A549 (cell line): ENCODE measurements at regions not wholly inside any gene's neighbourhood (a gene's known extent, or its start where the extent isn't known, plus 50 kb on each side); places are given as distances from the start of the nearest gene placed in this dataset.

Experiments
- ATAC-seq, 2 experiments: fragments of 200-7000 bp in 1 of 2; fragments of >200 bp in 1 of 2; cut with Nextera tagmentation in 1 of 2; cut with Tn5 transposase in 1 of 2; 3 replicates each; pipeline versions ENCODE4 v1.8.0 to v1.9.1; 2018 to 2020; ENCODE audit warnings: mild to moderate bottlenecking in 1 of 2, moderate library complexity in 1 of 2
- CTCF ChIA-PET: fragments of 300-600 bp; sonication (Branson Sonifier 250); formaldehyde crosslinking; extraction: SDS; loops from one replicate; lab custom pipeline; 2021; ENCODE audit warnings: antibody characterized with exemption, inconsistent platforms; lab: Yijun Ruan, JAX
- POLR2A ChIA-PET: fragments of 350-600 bp; formaldehyde crosslinking; extraction: SDS; loops from one replicate; lab custom pipeline; 2021; ENCODE audit warnings: antibody characterized with exemption, inconsistent platforms; lab: Yijun Ruan, JAX
- DNase-seq, 2 experiments: peaks; one replicate each; pipeline versions ENCODE4 v3.0.0 to v3.0.0-alpha.2; 2011 to 2016; ENCODE audit warnings: low read depth in 1 of 2, low spot score in 1 of 2
- FAIRE-seq: peaks from 2 replicates; lab custom pipeline; 2011; peaks lifted over from hg19 to GRCh38; lab: Jason Lieb, UNC
- H3K27ac ChIP-seq, 2 experiments: fragments of >200 bp; sonication (Bioruptor Twin); formaldehyde crosslinking; 3 replicates each; pipeline ENCODE4 v1.5.1; 2016 to 2017
- H3K4me1 ChIP-seq: fragments of >200 bp; sonication (Bioruptor Twin); formaldehyde crosslinking; 3 replicates; pipeline ENCODE4 v1.6.1; 2016
- H3K4me2 ChIP-seq: fragments of >200 bp; sonication (Bioruptor Twin); formaldehyde crosslinking; 3 replicates; pipeline ENCODE4 v1.6.1; 2016
- H3K4me3 ChIP-seq: fragments of >200 bp; sonication (Bioruptor Twin); formaldehyde crosslinking; 3 replicates; pipeline ENCODE4 v1.5.1; 2016
- H3K9me3 ChIP-seq: fragments of >200 bp; sonication (Bioruptor Twin); formaldehyde crosslinking; 3 replicates; pipeline ENCODE4 v1.6.1; 2016
- BCL3 ChIP-seq: fragments of >200 bp; sonication (Bioruptor Twin); formaldehyde crosslinking; IDR thresholded peaks from 3 replicates; pipeline ENCODE4 v1.6.1; 2016
- BHLHE40 ChIP-seq: IDR thresholded peaks from 2 replicates; pipeline ENCODE4 v1.6.1; 2012; ENCODE audit warnings: low read depth, low read length, inconsistent platforms
- ELK1 ChIP-seq: fragments of 150-350 bp; IDR thresholded peaks from 2 replicates; pipeline ENCODE4 v1.6.1; 2014; ENCODE audit warnings: low read depth, mild to moderate bottlenecking, low read length
- FOSB ChIP-seq: fragments of 250-450 bp; sonication (Bioruptor Pico); IDR thresholded peaks from 2 replicates; pipeline ENCODE4 v1.5.0; 2020; ENCODE audit warnings: mild to moderate bottlenecking, moderate library complexity
- GATA3 ChIP-seq: IDR thresholded peaks from 2 replicates; pipeline ENCODE4 v1.6.1; 2012; ENCODE audit warnings: borderline replicate concordance
- HEYL ChIP-seq: fragments of 250-450 bp; sonication (Bioruptor Pico); IDR thresholded peaks from 2 replicates; pipeline ENCODE4 v1.8.0; 2021; ENCODE audit warnings: mild to moderate bottlenecking, moderate library complexity
- HOXA7 ChIP-seq: fragments of 250-450 bp; sonication (Bioruptor Pico); IDR thresholded peaks from 2 replicates; pipeline ENCODE4 v1.5.0; 2020; ENCODE audit warnings: mild to moderate bottlenecking, moderate library complexity
- HOXB5 ChIP-seq: fragments of 250-450 bp; sonication (Bioruptor Pico); IDR thresholded peaks from 2 replicates; pipeline ENCODE4 v1.5.0; 2020; ENCODE audit warnings: mild to moderate bottlenecking, moderate library complexity
- MAFK ChIP-seq: fragments of 450-650 bp; IDR thresholded peaks from 2 replicates; pipeline ENCODE4 v1.6.1; 2014; ENCODE audit not compliant: partially characterized antibody
- MAZ ChIP-seq: fragments of 150-350 bp; IDR thresholded peaks from 2 replicates; pipeline ENCODE4 v1.6.1; 2014; ENCODE audit warnings: antibody characterized with exemption, low read depth, low read length, borderline replicate concordance
- MYC ChIP-seq: IDR thresholded peaks from 2 replicates; pipeline ENCODE4 v1.6.1; 2012; ENCODE audit warnings: mild to moderate bottlenecking, inconsistent platforms, low read length, improper control_type of control experiment, borderline replicate concordance
- NPAS2 ChIP-seq: fragments of 250-450 bp; sonication (Bioruptor Pico); IDR thresholded peaks from 2 replicates; pipeline ENCODE4 v1.8.0; 2022; ENCODE audit warnings: mild to moderate bottlenecking, moderate library complexity, borderline replicate concordance
- PHF8 ChIP-seq: fragments of 200-600 bp; sonication (generic); IDR thresholded peaks from 2 replicates; pipeline ENCODE4 v1.6.1; 2016; ENCODE audit warnings: low read depth, mild to moderate bottlenecking, antibody characterized with exemption, moderate library complexity, borderline replicate concordance
- POLR2A ChIP-seq: IDR thresholded peaks from 2 replicates; pipeline ENCODE4 v1.6.1; 2012; ENCODE audit warnings: mild to moderate bottlenecking, low read length
- POLR2AphosphoS2 ChIP-seq: conservative IDR thresholded peaks from 2 replicates; pipeline ENCODE4 v1.6.1; 2012; ENCODE audit warnings: low read length, improper control_type of control experiment, inconsistent platforms
- RAD21 ChIP-seq, 2 experiments: fragments of >200 bp in 1 of 2; sonication (Bioruptor Twin) in 1 of 2; formaldehyde crosslinking in 1 of 2; IDR thresholded peaks in 1 of 2; conservative IDR thresholded peaks in 1 of 2; 2 replicates in 1 of 2; 3 replicates in 1 of 2; pipeline ENCODE4 v1.6.1; 2012 to 2018; ENCODE audit warnings: inconsistent platforms in 1 of 2
- REST ChIP-seq: fragments of 200-600 bp; sonication (generic); IDR thresholded peaks from 2 replicates; pipeline ENCODE4 v1.6.1; 2016; ENCODE audit warnings: antibody characterized with exemption, mild to moderate bottlenecking, moderate library complexity
- RNF2 ChIP-seq: fragments of 200-600 bp; sonication (generic); IDR thresholded peaks from 2 replicates; pipeline ENCODE4 v1.6.1; 2016; ENCODE audit warnings: low read depth, mild to moderate bottlenecking, antibody characterized with exemption, moderate library complexity, borderline replicate concordance
- SMC3 ChIP-seq: fragments of >200 bp; sonication (Bioruptor Twin); formaldehyde crosslinking; IDR thresholded peaks from 3 replicates; pipeline ENCODE4 v1.6.1; 2018; ENCODE audit warnings: inconsistent platforms
- TFCP2L1 ChIP-seq: fragments of 250-450 bp; sonication (Bioruptor Pico); IDR thresholded peaks from 2 replicates; pipeline ENCODE4 v1.5.0; 2021; ENCODE audit warnings: mild to moderate bottlenecking
- ZC3H11A ChIP-seq: fragments of 450-650 bp; IDR thresholded peaks from 2 replicates; pipeline ENCODE4 v1.6.1; 2014; ENCODE audit warnings: antibody characterized with exemption, mild to moderate bottlenecking
- ZSCAN20 ChIP-seq: fragments of 250-450 bp; sonication (Bioruptor Pico); IDR thresholded peaks from 2 replicates; pipeline ENCODE4 v1.8.0; 2022; ENCODE audit warnings: mild to moderate bottlenecking, moderate library complexity
- WGBS: methylation state at CpG from one replicate; pipeline ENCODE4 v1.1.6; 2017; ENCODE audit errors: missing lambda C conversion rate; 5-methylcytosine and 5-hydroxymethylcytosine counted together

GRCh38 chr3:94317017-94317416 lies 254.2 kb downstream of the NSUN3 start:
- Histone ChIP-seq H3K4me2 (no peak overlapping the region), H3K27ac (no peak overlapping the region), H3K9me3 (no peaks in the 10 kb centered on the region), H3K4me3 (no peak overlapping the region), H3K4me1 (no peaks in the 10 kb centered on the region)
- TF ChIP-seq SMC3 (no peak), RAD21 (conservative IDR thresholded peaks at IDR 0.05 in 1 of 2, IDR thresholded peaks at IDR 0.05 in 1 of 2) (no peak), BHLHE40 (no peak), BCL3 (no peak), HEYL (CRISPR knock-in tag) (no peak), MYC (no peak), HOXA7 (CRISPR knock-in tag) (no peak), RNF2 (no peak), GATA3 (no peak), ZC3H11A (no peak), PHF8 (no peak), HOXB5 (CRISPR knock-in tag) (no peak), MAZ (no peak), REST (no peak), ZSCAN20 (CRISPR knock-in tag) (no peak), FOSB (CRISPR knock-in tag) (no peak), POLR2AphosphoS2 (no peak), TFCP2L1 (CRISPR knock-in tag) (no peak), NPAS2 (CRISPR knock-in tag) (no peak)
- FAIRE-seq: no peak
- no peak for ATAC-seq
- CTCF ChIA-PET: interaction anchor here (0.6 kb wide), 1 partner anchor 15 kb away, joined by 3 read pairs; no protein-coding TSS in a partner anchor
- no peak for DNase-seq
- WGBS: 0% methylated on average over 1 of the region's 1 CpG
- POLR2A ChIA-PET: no interaction called here

- ChIA-PET POLR2A (no interaction called here), CTCF (no interaction called here)
- no peak overlapping the region for H3K4me3 ChIP-seq
- ATAC-seq (no peak), FAIRE-seq (no peak), DNase-seq (no peak)
- 15% methylated on average over 2 of the region's 2 CpGs for WGBS
- H3K9me3 ChIP-seq: no peaks in the 10 kb centered on the region
- H3K4me1 ChIP-seq: no peaks in the 10 kb centered on the region
- TF ChIP-seq SMC3: no peak
- TF ChIP-seq MAFK: no peak
- no peak for TF ChIP-seq POLR2A
- no peak for TF ChIP-seq ELK1
- H3K4me2 ChIP-seq: no peak overlapping the region
- no peak overlapping the region for H3K27ac ChIP-seq
These were observed 260.7 kb downstream of the NSUN3 start for GRCh38 chr3:94323596-94323995.
